Retinal pigment epithelial cell (primary cell): ENCODE measurements at regions not wholly inside any gene's neighbourhood (a gene's known extent, or its start where the extent isn't known, plus 50 kb on each side); places are given as distances from the start of the nearest gene placed in this dataset.
"Not testable (repeated sequence)": the region's sequence is repeated elsewhere in the genome, so short reads cannot be mapped to it uniquely, and the experiment has no call there.

Source experiments
- DNase-seq: peaks from one replicate; pipeline ENCODE4 v3.0.0-alpha.2; 2010; ENCODE audit warnings: low read depth
- H3K4me3 ChIP-seq: 2 replicates; pipeline ENCODE4 v1.5.1; 2011; ENCODE audit warnings: mild to moderate bottlenecking, low read length, control low read depth, moderate library complexity
- CTCF ChIP-seq: conservative IDR thresholded peaks from 2 replicates; pipeline ENCODE4 v1.5.1; 2011; ENCODE audit warnings: low read depth, low read length, control low read depth, inconsistent platforms

- TF ChIP-seq CTCF, result no peak
- DNase-seq, result no peak
These were observed 51.1 kb upstream of the MIER3 start for GRCh38 chr5:57002959-57003485.

GRCh38 chr5:57003566-57003965, 51.6 kb upstream of the MIER3 start:
- H3K4me3 ChIP-seq, DNase-seq: not testable (repeated sequence)

More at GRCh38 chr5:57002959-57003485, 51.1 kb upstream of the MIER3 start:
- no peak overlapping the region for H3K4me3 ChIP-seq

GRCh38 chr5:57004800-57005199, 52.9 kb upstream of the MIER3 start:
- DNase-seq, result peak; percentile 54
- TF ChIP-seq CTCF, result no peak
- H3K4me3 ChIP-seq, result no peak overlapping the region

- DNase-seq, result no peak
- TF ChIP-seq CTCF, result no peak
- no peak overlapping the region for H3K4me3 ChIP-seq
These were observed 55.4 kb upstream of the MIER3 start for GRCh38 chr5:57007344-57007743.

- no peak for TF ChIP-seq CTCF
- no peak overlapping the region for H3K4me3 ChIP-seq
- no peak for DNase-seq
These were observed 57.9 kb upstream of the MIER3 start for GRCh38 chr5:57009811-57010210.

- TF ChIP-seq CTCF, result no peak
- no peak for DNase-seq
- H3K4me3 ChIP-seq, result no peak overlapping the region
These were observed 58.9 kb upstream of the MIER3 start for GRCh38 chr5:57010786-57011185.

- no peak for TF ChIP-seq CTCF
- no peak for DNase-seq
- no peak overlapping the region for H3K4me3 ChIP-seq
These were observed 60.6 kb upstream of the MIER3 start for GRCh38 chr5:57012511-57012910.

- no peak for TF ChIP-seq CTCF
- DNase-seq, result no peak
- no peak overlapping the region for H3K4me3 ChIP-seq
These were observed 74.0 kb upstream of the MIER3 start for GRCh38 chr5:57025961-57026360.
